GM12864 (cell line): ENCODE measurements at regions not wholly inside any gene's neighbourhood (a gene's known extent, or its start where the extent isn't known, plus 50 kb on each side); places are given as distances from the start of the nearest gene placed in this dataset.

Source experiments
- DNase-seq: peaks from one replicate; pipeline ENCODE4 v3.0.0-alpha.2; 2011; ENCODE audit warnings: low read depth
- H3K4me3 ChIP-seq: 2 replicates; pipeline ENCODE4 v1.5.1; 2011; ENCODE audit warnings: mild to moderate bottlenecking, low read depth, low read length, control low read depth
- CTCF ChIP-seq: IDR thresholded peaks from 2 replicates; pipeline ENCODE4 v1.5.1; 2011; ENCODE audit warnings: low read depth, mild to moderate bottlenecking, moderate library complexity, low read length, control low read depth, inconsistent platforms; ENCODE audit errors: missing control alignments

DNA sequence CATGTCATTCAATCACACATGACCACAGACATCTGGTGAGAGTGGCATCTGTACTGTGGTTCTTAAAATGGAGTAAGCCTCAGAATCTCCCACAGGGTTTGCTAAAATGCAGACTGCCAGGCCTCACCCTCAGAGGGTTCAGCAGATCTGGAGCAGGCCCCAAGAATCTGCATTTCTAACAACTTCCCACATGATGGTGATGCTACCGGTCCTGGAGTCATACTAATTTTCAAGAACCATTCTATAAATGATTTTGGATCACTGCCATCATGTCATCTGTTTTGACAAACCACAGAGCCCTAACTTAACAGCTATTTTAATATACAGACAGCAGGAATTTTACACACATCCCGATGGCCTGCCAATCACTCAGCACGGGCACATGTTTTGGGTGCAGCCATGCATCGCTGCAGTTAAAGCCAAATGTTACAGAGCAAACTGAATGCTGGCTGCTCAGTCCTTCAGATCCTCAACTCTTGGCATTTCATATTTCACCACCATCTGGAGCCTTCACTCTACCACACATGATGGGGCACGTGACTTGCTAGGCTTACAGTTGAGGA lies 792.1 kb upstream of the AMELY start:
- no peak for TF ChIP-seq CTCF
- DNase-seq, result no peak
- no peak overlapping the region for H3K4me3 ChIP-seq

DNA sequence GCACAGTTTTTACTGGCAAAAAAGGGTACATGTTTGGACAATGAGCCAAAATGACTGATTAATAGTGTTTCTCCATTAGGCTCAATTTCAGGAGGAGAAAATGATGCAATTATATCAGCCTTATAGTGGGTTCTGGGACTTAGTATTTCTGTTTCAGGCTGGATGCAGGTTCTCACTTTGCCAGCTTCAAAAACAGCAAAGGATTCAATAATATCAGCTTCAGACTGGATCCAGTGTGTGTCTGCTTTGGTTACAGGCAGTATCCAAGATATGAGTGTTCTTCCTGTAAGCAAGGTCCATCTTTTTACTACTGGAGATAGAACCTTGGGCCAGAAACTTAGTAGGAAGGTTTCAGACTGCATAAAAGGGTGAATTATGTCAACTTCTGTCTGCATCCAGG lies 790.9 kb upstream of the AMELY start:
- no peak overlapping the region for H3K4me3 ChIP-seq
- no peak for TF ChIP-seq CTCF
- no peak for DNase-seq

- no peak for TF ChIP-seq CTCF
- no peak overlapping the region for H3K4me3 ChIP-seq
- DNase-seq, result no peak
Measured at GRCh38 chrY:7701676-7702075, 790.1 kb upstream of the AMELY start.

- no peak for TF ChIP-seq CTCF
- DNase-seq, result no peak
- no peak overlapping the region for H3K4me3 ChIP-seq
Measured at GRCh38 chrY:7697506-7697905, 786.0 kb upstream of the AMELY start.

DNA sequence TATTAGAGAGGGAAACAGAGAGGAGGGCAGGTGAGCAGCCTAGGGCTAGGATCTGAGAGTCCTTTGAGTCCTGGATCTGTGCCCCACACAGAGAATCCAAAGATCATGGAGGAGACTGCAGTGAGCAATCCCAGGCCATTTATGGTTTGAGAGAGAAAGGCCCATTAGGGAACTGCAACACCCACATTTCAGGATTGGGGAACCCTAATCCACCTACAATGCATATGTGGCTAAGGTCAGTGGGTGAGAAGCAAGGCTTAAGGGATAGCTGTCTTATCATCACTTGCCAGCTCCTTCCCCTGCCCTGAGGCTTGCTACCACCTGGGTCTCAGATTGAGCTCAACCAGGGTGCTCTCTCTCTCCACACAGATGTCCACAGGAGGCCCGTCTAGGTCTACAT lies 781.1 kb upstream of the AMELY start:
- H3K4me3 ChIP-seq, result no peak overlapping the region
- no peak for TF ChIP-seq CTCF
- no peak for DNase-seq

DNA sequence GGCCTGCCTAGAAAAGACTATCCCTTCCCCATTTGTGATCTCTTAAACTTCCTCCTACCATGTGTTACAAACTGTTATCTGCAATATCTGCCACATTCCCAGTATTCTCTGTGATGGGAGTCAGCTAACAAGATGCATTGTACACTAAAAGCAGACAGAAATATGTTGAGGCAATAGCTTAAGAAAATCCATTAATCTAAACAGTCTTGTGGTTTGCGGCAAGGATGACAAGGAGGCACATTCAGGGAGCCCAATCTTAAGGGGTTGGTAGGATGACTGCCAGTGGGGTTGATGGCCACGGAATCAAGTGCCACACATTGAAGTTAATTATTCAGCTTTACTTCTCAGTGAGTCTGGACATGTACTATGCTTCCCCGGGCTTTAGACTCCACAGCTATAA lies 775.5 kb upstream of the AMELY start:
- no peak overlapping the region for H3K4me3 ChIP-seq
- DNase-seq, result no peak
- no peak for TF ChIP-seq CTCF

DNA sequence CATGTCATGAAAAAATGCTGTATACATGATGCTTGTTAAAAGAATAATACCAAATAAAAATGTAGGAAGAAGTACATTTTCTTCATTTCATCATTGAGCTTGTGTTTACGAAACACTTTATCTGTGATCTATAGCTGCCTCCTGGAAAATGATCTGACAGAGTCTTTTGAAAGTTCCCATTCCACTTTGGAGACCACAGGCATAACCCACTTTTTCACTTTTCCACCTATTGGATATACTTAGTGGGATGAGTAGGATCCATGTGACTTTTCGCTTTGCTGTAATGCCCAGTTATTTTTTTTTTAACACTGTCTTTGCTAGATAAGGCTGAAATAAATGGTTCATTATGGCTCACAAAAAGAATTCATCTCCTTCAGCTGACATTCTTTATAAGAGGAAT lies 773.0 kb upstream of the AMELY start:
- no peak for TF ChIP-seq CTCF
- no peak for DNase-seq

More for the DNA sequence above, 773.0 kb upstream of the AMELY start:
- H3K4me3 ChIP-seq, result no peak overlapping the region
